D721Med (cell line): ENCODE measurements at regions not wholly inside any gene's neighbourhood (a gene's known extent, or its start where the extent isn't known, plus 50 kb on each side); places are given as distances from the start of the nearest gene placed in this dataset.

Experiments used
- DNase-seq: peaks from one replicate; pipeline ENCODE4 v3.0.0; 2011; ENCODE audit warnings: low spot score; ENCODE audit not compliant: insufficient read length
- FAIRE-seq: peaks from 2 replicates; lab custom pipeline; 2011; peaks lifted over from hg19 to GRCh38; lab: Jason Lieb, UNC
- CTCF ChIP-seq: IDR thresholded peaks from 2 replicates; pipeline ENCODE4 v1.5.1; 2012; ENCODE audit warnings: mild to moderate bottlenecking, control low read depth; ENCODE audit not compliant: insufficient read depth; ENCODE audit errors: missing control alignments

- no peak for DNase-seq
- FAIRE-seq, result no peak
Observed at GRCh38 chr12:67519484-67520433, 128.8 kb upstream of the DYRK2 start.

GRCh38 chr12:67520606-67521005, 127.9 kb upstream of the DYRK2 start:
- FAIRE-seq, result no peak
- no peak for DNase-seq
- no peak for TF ChIP-seq CTCF

More at GRCh38 chr12:67519484-67520433, 128.8 kb upstream of the DYRK2 start:
- no peak for TF ChIP-seq CTCF

- no peak for TF ChIP-seq CTCF
Observed at GRCh38 chr12:67522222-67522621, 126.3 kb upstream of the DYRK2 start.

GRCh38 chr12:67523538-67523937, 125.0 kb upstream of the DYRK2 start:
- FAIRE-seq, result no peak
- no peak for TF ChIP-seq CTCF

More at GRCh38 chr12:67522222-67522621, 126.3 kb upstream of the DYRK2 start:
- DNase-seq (no peak), FAIRE-seq (no peak)

GRCh38 chr12:67524861-67525616, 123.5 kb upstream of the DYRK2 start:
- no peak for DNase-seq
- TF ChIP-seq CTCF, result no peak
- no peak for FAIRE-seq

More at GRCh38 chr12:67523538-67523937, 125.0 kb upstream of the DYRK2 start:
- DNase-seq, result no peak

GRCh38 chr12:67525617-67525884, 123.0 kb upstream of the DYRK2 start:
- FAIRE-seq (no peak), DNase-seq (no peak)
- no peak for TF ChIP-seq CTCF
